ENCODE measurements at regions not wholly inside any gene's neighbourhood (a gene's known extent, or its start where the extent isn't known, plus 50 kb on each side); places are given as distances from the start of the nearest gene placed in this dataset.

DNA sequence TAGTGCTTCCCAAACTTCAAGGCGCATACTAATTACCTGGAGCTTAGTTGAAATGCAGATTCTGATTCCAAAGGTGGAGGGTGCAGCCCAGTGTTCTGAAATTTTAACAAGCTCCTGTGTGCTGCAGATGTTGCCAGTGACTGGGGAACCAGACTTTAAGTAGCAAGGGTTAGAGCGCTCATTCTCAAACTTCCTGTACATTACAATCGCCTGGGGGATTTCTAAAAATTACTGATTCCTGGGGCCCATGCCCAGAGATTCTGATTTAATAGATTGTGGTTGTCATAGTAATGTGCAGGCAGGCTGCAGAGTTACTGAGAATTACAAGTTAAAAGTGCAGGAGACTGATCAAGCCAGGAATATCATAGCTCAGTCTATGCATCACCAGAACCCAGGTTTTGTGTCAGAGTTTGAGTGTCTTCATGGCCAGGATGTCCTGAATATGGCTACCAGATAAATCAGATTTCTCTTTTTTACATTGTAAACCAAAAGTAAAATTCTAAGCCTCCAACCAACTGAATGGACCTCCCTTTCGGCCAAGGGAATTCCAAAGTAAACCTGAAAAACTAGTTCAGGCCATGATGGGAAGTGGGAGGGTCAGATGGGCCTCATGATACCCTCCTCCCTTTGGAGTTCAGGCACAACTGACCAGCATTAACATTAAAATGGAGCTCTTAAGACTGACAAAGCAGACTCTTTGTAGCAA is 121.6 kb downstream of the ATXN3L start:
- Histone ChIP-seq H3K4me3 (no peak overlapping the region), H3K9me3 (no peaks in the 10 kb centered on the region), H3K36me3 (no peaks in the 10 kb centered on the region), H3K4me1 (peaks cover 0 to 13% (median 0%) of the 10 kb centered on the region in 3 donors), H3K27ac (no peak overlapping the region), H3K27me3 (no peaks in the 10 kb centered on the region)
- TF ChIP-seq EP300 (IDR thresholded peaks at IDR 0.05) (no peak), POLR2AphosphoS5 (IDR thresholded peaks at IDR 0.05) (no peak), POLR2A (IDR thresholded peaks at IDR 0.05) (no peak)
- TF ChIP-seq, protein P1, sequence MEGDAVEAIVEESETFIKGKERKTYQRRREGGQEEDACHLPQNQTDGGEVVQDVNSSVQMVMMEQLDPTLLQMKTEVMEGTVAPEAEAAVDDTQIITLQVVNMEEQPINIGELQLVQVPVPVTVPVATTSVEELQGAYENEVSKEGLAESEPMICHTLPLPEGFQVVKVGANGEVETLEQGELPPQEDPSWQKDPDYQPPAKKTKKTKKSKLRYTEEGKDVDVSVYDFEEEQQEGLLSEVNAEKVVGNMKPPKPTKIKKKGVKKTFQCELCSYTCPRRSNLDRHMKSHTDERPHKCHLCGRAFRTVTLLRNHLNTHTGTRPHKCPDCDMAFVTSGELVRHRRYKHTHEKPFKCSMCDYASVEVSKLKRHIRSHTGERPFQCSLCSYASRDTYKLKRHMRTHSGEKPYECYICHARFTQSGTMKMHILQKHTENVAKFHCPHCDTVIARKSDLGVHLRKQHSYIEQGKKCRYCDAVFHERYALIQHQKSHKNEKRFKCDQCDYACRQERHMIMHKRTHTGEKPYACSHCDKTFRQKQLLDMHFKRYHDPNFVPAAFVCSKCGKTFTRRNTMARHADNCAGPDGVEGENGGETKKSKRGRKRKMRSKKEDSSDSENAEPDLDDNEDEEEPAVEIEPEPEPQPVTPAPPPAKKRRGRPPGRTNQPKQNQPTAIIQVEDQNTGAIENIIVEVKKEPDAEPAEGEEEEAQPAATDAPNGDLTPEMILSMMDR (IDR thresholded peaks at IDR 0.05) = no peak
- ATAC-seq = no peak
- WGBS, 2 donors (ENCODE audit: low coverage in 1 of 2) = 100% methylated on average over 3 of the region's 4 CpGs; no CpG with 5 or more reads in 1 of the 2 donors

DNA sequence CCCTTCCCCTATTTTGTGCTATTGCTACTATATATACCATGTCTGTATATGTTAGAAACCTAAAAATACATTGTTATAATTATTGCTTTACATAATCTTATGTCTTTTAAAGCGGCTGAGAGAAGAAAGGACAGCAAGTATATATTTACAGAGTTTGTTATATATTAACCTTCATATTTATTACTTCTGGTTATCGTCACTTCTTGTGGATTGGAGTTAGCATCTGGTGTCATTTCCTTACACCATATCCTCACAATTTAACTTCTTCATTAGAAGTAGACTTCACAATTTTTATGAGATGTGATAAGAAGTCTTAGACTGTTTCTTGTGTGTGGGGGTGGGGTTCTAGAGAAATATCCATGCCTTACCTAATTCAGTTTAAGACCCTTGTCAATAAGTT is 123.1 kb downstream of the ATXN3L start:
- no peak overlapping the region for H3K4me3 ChIP-seq
- no peak for ATAC-seq
- no peaks in the 10 kb centered on the region for H3K9me3 ChIP-seq
- TF ChIP-seq POLR2A (IDR thresholded peaks at IDR 0.05) (no peak), EP300 (IDR thresholded peaks at IDR 0.05) (no peak), POLR2AphosphoS5 (IDR thresholded peaks at IDR 0.05) (no peak)
- TF ChIP-seq, protein P1 (IDR thresholded peaks at IDR 0.05) = no peak
- no peaks in the 10 kb centered on the region for H3K27me3 ChIP-seq
- no peaks in the 10 kb centered on the region for H3K4me1 ChIP-seq
- H3K36me3 ChIP-seq = no peaks in the 10 kb centered on the region
- H3K27ac ChIP-seq = no peak overlapping the region
- 90 to 100% methylated on average over 2 of the region's 2 CpGs for WGBS, 2 donors (ENCODE audit: low coverage in 1 of 2)

DNA sequence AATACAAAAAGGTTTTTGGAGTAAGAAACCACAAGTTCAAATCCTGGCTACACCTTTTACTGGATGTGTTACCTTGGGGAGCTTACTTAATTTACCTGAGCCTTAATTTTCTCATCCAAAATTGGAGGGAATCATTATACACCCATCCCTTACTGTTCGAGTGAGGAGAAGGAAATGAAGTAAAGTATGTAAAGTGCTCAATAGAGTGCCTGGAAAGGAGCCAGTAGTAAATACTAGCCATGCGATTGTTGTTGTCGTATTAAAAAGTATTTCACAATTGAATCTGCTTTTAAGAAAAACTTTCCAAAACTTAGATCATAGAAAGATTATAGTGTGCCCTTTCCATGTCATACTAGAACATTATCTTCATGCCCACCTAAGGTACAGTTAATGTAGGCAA is 124.5 kb downstream of the ATXN3L start:
- ATAC-seq = no peak
- Histone ChIP-seq H3K4me3 (no peak overlapping the region), H3K36me3 (no peaks in the 10 kb centered on the region), H3K27ac (no peak overlapping the region), H3K27me3 (no peaks in the 10 kb centered on the region), H3K9me3 (no peaks in the 10 kb centered on the region), H3K4me1 (peaks cover 0 to under 1% (median 0%) of the 10 kb centered on the region in 3 donors)
- TF ChIP-seq, protein P1 (IDR thresholded peaks at IDR 0.05) = no peak
- TF ChIP-seq POLR2AphosphoS5 (IDR thresholded peaks at IDR 0.05) (no peak), POLR2A (IDR thresholded peaks at IDR 0.05) (no peak), EP300 (IDR thresholded peaks at IDR 0.05) (no peak)
- 62 to 71% methylated on average over 1 to 3 of the region's 3 CpGs for WGBS, 2 donors (ENCODE audit: low coverage in 1 of 2)

DNA sequence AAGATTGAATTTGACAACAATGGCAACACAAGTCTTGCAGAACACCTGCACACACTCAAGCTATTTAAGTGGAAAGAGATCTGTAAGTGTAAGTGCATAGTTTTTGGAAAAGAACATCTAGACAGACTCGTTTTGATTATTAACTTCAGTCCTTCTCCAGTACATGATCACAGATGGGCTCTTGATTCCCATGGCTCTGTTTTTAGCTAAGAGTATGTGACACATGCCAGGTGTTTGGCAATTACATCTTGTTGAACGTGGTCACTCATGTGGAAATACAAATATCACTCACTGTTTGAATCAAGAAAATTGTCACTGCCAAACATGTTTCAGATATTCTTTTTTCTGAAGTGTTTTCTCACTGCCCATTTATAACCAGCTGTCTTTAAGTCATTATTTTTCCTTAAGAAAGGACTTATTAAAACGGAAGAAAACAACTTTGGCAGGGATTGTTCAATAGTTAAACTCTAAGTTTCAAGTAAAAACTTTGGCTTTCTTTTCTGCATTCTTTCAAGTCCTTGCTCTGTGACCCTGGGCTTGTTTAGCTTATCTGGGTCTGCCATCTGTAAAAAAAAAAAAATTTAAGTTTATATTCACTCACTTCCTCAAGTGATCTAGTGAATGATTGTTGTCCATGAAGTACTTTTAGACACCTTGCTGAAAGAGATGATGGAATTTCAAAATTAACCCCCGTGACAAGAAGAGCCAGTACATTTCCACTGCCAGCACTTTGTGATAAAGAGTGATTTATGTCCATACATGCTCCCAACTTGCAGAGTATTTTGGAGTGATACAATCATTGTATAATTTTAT is 125.4 kb downstream of the ATXN3L start:
- Histone ChIP-seq H3K36me3 (no peaks in the 10 kb centered on the region), H3K4me1 (peaks cover 0 to 9% (median 0%) of the 10 kb centered on the region in 3 donors), H3K27ac (no peak overlapping the region), H3K4me3 (no peak overlapping the region), H3K27me3 (no peaks in the 10 kb centered on the region), H3K9me3 (no peaks in the 10 kb centered on the region)
- TF ChIP-seq POLR2A (IDR thresholded peaks at IDR 0.05) (no peak), POLR2AphosphoS5 (IDR thresholded peaks at IDR 0.05) (no peak), EP300 (IDR thresholded peaks at IDR 0.05) (no peak)
- TF ChIP-seq, protein P1 (IDR thresholded peaks at IDR 0.05) = no peak
- WGBS, 2 donors (ENCODE audit: low coverage in 1 of 2) = 19 to 31% methylated on average over 4 of the region's 4 CpGs
- ATAC-seq = no peak

Measured in gastroesophageal sphincter (tissue), 4 donors.